ENCODE measurements at regions not wholly inside any gene's neighbourhood (a gene's known extent, or its start where the extent isn't known, plus 50 kb on each side); places are given as distances from the start of the nearest gene placed in this dataset.

- no peak for DNase-seq
Observed at GRCh38 chr3:170751899-170752293, 118.1 kb downstream of the RPL22L1 start.

- no peak for DNase-seq
Observed at GRCh38 chr3:170751083-170751898, 118.7 kb downstream of the RPL22L1 start.

- DNase-seq: no peak
Observed at GRCh38 chr3:170750478-170750830, 119.5 kb downstream of the RPL22L1 start.

- no peak for DNase-seq
Observed at GRCh38 chr3:170749765-170750477, 120.1 kb downstream of the RPL22L1 start.

- DNase-seq: no peak
Observed at GRCh38 chr3:170749185-170749584, 120.8 kb downstream of the RPL22L1 start.

GRCh38 chr3:170746175-170746942, 123.6 kb downstream of the RPL22L1 start:
- DNase-seq: no peak

- no peak for DNase-seq
Observed at GRCh38 chr3:170745211-170745718, 124.7 kb downstream of the RPL22L1 start.

GRCh38 chr3:170741756-170742529, 128.1 kb downstream of the RPL22L1 start:
- DNase-seq: no peak

GRCh38 chr3:170740726-170741591, 129.0 kb downstream of the RPL22L1 start:
- DNase-seq: no peak

GRCh38 chr3:170740285-170740684, 129.7 kb downstream of the RPL22L1 start:
- DNase-seq: no peak

- no peak for DNase-seq
Observed at GRCh38 chr3:170739410-170739809, 130.6 kb downstream of the RPL22L1 start.

- DNase-seq: no peak
Observed at GRCh38 chr3:170738766-170739165, 131.2 kb downstream of the RPL22L1 start.

GRCh38 chr3:170737498-170738162, 132.4 kb downstream of the RPL22L1 start:
- DNase-seq: peak; percentile 89 to 91

- no peak for DNase-seq
Observed at GRCh38 chr3:170735821-170736220, 134.2 kb downstream of the RPL22L1 start.

- DNase-seq: peak in 1 of 2 experiments; percentile 43
Observed at GRCh38 chr3:170734735-170735065, 135.3 kb downstream of the RPL22L1 start.

- no peak for DNase-seq
Observed at GRCh38 chr3:170734043-170734734, 135.8 kb downstream of the RPL22L1 start.

GRCh38 chr3:170732660-170733245, 137.2 kb downstream of the RPL22L1 start:
- no peak for DNase-seq

- no peak for DNase-seq
Observed at GRCh38 chr3:170731281-170731680, 138.7 kb downstream of the RPL22L1 start.

GRCh38 chr3:170730071-170730812, 139.8 kb downstream of the RPL22L1 start:
- DNase-seq: no peak
